Esophagus squamous epithelium (tissue), 5 donors: ENCODE measurements at regions not wholly inside any gene's neighbourhood (a gene's known extent, or its start where the extent isn't known, plus 50 kb on each side); places are given as distances from the start of the nearest gene placed in this dataset.

Source experiments
- DNase-seq: peaks from one replicate; lab custom pipeline; 2025; lab: John Stamatoyannopoulos, UW
- H3K27ac ChIP-seq, 4 donors: fragments of 200-600 bp; sonication (generic); one replicate each; pipeline ENCODE4 v1.5.1; 2016 to 2019; ENCODE audit warnings: mild to moderate bottlenecking in 1 of 4
- H3K27me3 ChIP-seq, 4 donors: fragments of 200-600 bp; sonication (generic); 1 replicate in 3 of 4; 2 replicates in 1 of 4; pipeline versions ENCODE4 v1.5.1 to v1.6.0; 2017 to 2021; ENCODE audit warnings: antibody characterized with exemption in 1 of 4
- H3K36me3 ChIP-seq, 3 donors: fragments of 200-600 bp; sonication (generic); one replicate each; pipeline ENCODE4 v1.5.1; 2016 to 2019
- H3K4me1 ChIP-seq, 3 donors: fragments of 200-600 bp; sonication (generic); one replicate each; pipeline ENCODE4 v1.5.1; 2017 to 2019
- H3K4me3 ChIP-seq, 4 donors: fragments of 200-600 bp; sonication (generic); 1 replicate in 3 of 4; 2 replicates in 1 of 4; pipeline ENCODE4 v1.5.1; 2016 to 2019; ENCODE audit warnings: mild to moderate bottlenecking in 2 of 4, moderate library complexity in 1 of 4
- H3K9me3 ChIP-seq, 3 donors: fragments of 200-600 bp; sonication (generic); one replicate each; pipeline ENCODE4 v1.5.1; 2016 to 2019
- POLR2A ChIP-seq, 4 donors: fragments of 450-650 bp; IDR thresholded peaks; one replicate each; pipeline ENCODE4 v1.6.1; 2017; ENCODE audit warnings: antibody characterized with exemption in 4 of 4, mild to moderate bottlenecking in 4 of 4, moderate library complexity in 3 of 4
- WGBS, 2 donors: methylation state at CpG; one replicate each; pipeline ENCODE4 v1.1.5; 2018; 5-methylcytosine and 5-hydroxymethylcytosine counted together
- intact Hi-C: fragments of 100-400 bp; cut with DNase I; formaldehyde crosslinking; loops from one replicate; pipeline ENCODE4 v1.15.0; 2022
- TF ChIP-seq, protein P1 (sequence below), 6 experiments: fragments of 450-650 bp in 4 of 6; fragments of 200-600 bp in 2 of 6; sonication (generic) in 2 of 6; IDR thresholded peaks; one replicate each; pipeline ENCODE4 v1.5.1; 2016 to 2019; ENCODE audit warnings: antibody characterized with exemption in 6 of 6, mild to moderate bottlenecking in 4 of 6, moderate library complexity in 4 of 6
- donor health status: DM: yes; HTN: yes; CAD: no.

DNA sequence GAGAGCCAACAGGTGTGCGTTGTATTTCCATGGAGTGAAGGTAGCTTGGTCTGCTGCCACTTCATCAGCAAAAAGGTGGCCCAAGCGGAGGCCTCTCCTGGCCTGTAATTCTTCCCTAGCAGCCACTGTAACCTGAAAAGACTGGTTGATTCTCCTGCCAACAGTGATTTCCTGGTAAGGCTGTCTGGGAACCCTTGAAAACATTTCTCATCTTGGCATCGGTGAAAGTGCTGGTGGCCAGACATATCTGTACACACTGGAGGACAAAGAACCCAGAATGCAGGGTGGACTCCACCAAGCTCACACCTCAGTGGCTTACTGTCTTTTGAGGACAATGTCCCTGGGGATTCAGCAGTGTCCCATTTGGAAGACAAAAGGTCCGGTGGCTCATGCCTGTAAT lies 128.0 kb downstream of the TRIM29 start:
- WGBS, 2 donors: 56 to 67% methylated on average over 3 to 4 of the region's 4 CpGs

DNA sequence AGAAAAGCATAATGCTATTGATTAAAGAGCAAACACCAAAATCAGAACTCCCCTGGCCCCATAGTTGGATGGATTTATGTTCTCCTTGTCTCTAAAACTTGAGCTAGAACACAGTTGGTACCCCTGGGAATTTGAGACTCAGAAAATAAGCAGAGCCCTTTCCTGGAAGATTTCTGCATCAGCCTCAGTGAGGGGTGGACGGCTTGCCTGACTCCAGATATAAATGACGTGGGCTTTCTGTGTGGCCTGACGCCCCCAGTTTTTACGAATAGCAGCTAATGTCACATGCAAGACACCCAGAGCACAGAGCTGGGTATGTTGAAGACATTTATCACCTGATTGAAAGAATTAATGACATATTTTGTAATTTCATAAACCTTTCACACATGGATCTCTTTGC lies 130.8 kb downstream of the TRIM29 start:
- intact Hi-C loops: no loop called here
- Histone ChIP-seq H3K9me3 (no peaks in the 10 kb centered on the region), H3K4me1 (peaks cover 0 to 30% (median 5%) of the 10 kb centered on the region in 3 donors), H3K4me3 (no peak overlapping the region), H3K36me3 (no peaks in the 10 kb centered on the region), H3K27me3 (peaks cover 0 to 11% (median 0%) of the 10 kb centered on the region in 4 donors), H3K27ac (no peak overlapping the region)
- TF ChIP-seq POLR2A (IDR thresholded peaks at IDR 0.05): no peak
- TF ChIP-seq, protein P1, sequence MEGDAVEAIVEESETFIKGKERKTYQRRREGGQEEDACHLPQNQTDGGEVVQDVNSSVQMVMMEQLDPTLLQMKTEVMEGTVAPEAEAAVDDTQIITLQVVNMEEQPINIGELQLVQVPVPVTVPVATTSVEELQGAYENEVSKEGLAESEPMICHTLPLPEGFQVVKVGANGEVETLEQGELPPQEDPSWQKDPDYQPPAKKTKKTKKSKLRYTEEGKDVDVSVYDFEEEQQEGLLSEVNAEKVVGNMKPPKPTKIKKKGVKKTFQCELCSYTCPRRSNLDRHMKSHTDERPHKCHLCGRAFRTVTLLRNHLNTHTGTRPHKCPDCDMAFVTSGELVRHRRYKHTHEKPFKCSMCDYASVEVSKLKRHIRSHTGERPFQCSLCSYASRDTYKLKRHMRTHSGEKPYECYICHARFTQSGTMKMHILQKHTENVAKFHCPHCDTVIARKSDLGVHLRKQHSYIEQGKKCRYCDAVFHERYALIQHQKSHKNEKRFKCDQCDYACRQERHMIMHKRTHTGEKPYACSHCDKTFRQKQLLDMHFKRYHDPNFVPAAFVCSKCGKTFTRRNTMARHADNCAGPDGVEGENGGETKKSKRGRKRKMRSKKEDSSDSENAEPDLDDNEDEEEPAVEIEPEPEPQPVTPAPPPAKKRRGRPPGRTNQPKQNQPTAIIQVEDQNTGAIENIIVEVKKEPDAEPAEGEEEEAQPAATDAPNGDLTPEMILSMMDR (IDR thresholded peaks at IDR 0.05): no peak
- 89 to 91% methylated on average over 3 to 4 of the region's 4 CpGs for WGBS, 2 donors
- DNase-seq: no peak

More for the DNA sequence above, 128.0 kb downstream of the TRIM29 start:
- peaks cover 0 to 35% (median 0%) of the 10 kb centered on the region in 4 donors for H3K27me3 ChIP-seq
- TF ChIP-seq, protein P1 (IDR thresholded peaks at IDR 0.05): no peak
- TF ChIP-seq POLR2A (IDR thresholded peaks at IDR 0.05): no peak
- H3K36me3 ChIP-seq: no peaks in the 10 kb centered on the region
- DNase-seq: no peak
- H3K4me1 ChIP-seq: peaks cover 3 to 50% (median 11%) of the 10 kb centered on the region in 3 donors
- intact Hi-C loops: no loop called here
- H3K9me3 ChIP-seq: no peaks in the 10 kb centered on the region
- no peak overlapping the region for H3K4me3 ChIP-seq
- H3K27ac ChIP-seq: peak overlapping the region in 2 of 4 donors; percentile 30 to 65

DNA sequence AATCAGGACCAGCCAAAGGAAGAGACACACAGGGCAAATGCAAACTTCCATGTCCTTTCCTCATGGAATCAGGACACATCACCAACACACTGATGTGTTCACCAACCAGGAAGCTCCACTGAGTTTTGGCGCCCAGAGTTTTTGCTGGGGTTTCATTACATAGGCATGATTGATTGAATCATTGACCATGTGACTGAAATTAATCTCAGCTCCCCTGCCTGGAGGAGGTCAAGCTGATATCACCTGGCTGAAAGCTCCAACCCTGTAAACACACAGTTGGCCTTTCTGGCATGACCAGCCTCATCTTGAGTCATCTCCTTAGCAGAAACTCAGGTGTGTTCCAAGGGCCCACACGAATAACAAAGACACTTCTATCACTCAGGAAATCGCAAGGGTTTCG lies 133.2 kb downstream of the TRIM29 start:
- TF ChIP-seq POLR2A (IDR thresholded peaks at IDR 0.05): no peak
- TF ChIP-seq, protein P1 (IDR thresholded peaks at IDR 0.05): no peak
- intact Hi-C loops: no loop called here
- H3K4me1 ChIP-seq: peaks cover 0 to 6% (median 0%) of the 10 kb centered on the region in 3 donors
- H3K9me3 ChIP-seq: no peaks in the 10 kb centered on the region
- no peaks in the 10 kb centered on the region for H3K36me3 ChIP-seq
- H3K4me3 ChIP-seq: no peak overlapping the region
- H3K27ac ChIP-seq: peak overlapping the region in 1 of 4 donors; percentile 26
- DNase-seq: no peak
- H3K27me3 ChIP-seq: peaks cover 0 to 10% (median 0%) of the 10 kb centered on the region in 4 donors
- 67 to 70% methylated on average over 3 to 4 of the region's 4 CpGs for WGBS, 2 donors

DNA sequence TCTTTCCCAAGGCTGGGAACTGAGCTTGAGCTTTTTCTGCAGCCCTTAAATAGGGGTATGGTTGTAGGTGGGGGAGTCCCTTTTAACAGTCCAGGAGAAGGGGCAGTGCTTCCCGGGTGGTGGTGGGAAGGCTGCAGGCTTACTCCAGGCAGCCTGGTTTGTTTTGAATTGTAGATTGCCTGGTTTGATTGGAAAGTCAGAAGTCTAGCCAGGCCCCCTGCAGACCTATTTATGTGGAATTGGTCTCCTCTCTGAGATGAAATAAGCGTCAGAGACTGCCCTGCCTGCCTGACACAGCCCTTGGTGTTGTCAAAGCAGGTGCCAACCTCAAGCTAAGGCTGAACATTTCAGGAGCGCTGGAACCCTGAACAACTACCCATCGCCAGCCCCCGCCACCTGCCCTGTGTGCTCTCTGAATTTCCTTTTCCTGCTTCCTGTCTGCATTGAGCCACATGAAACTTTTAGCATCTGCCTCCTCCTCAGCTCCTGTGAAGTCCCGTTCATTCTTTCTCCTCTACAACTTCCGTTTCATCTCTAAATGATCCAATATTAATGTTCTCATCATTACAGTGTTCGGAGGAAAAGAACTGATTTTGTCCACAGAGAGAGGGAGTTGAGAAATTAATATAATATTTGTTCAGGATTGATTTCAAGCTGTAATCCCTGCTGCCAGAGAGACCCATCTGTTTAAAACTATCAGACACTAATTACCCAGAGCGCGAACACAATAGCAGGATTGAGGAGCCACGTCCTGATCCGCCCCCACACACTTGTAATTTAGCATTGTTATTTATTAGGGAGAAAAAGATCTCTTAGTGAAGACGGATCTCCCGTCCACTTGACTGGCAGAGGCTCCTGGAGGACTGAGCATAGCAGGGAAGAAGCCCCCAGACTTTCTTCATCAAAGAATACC lies 136.5 kb downstream of the TRIM29 start:
- no peak overlapping the region for H3K27ac ChIP-seq
- TF ChIP-seq, protein P1 (IDR thresholded peaks at IDR 0.05): no peak
- no peak for TF ChIP-seq POLR2A (IDR thresholded peaks at IDR 0.05)
- no peak for DNase-seq
- H3K36me3 ChIP-seq: no peaks in the 10 kb centered on the region
- intact Hi-C loops: no loop called here
- H3K4me1 ChIP-seq: peaks cover 0 to under 1% (median 0%) of the 10 kb centered on the region in 3 donors
- H3K27me3 ChIP-seq: peaks cover 0 to 8% (median 0%) of the 10 kb centered on the region in 4 donors
- no peaks in the 10 kb centered on the region for H3K9me3 ChIP-seq
- H3K4me3 ChIP-seq: no peak overlapping the region
- WGBS, 2 donors: 58 to 60% methylated on average over 13 to 14 of the region's 14 CpGs

DNA sequence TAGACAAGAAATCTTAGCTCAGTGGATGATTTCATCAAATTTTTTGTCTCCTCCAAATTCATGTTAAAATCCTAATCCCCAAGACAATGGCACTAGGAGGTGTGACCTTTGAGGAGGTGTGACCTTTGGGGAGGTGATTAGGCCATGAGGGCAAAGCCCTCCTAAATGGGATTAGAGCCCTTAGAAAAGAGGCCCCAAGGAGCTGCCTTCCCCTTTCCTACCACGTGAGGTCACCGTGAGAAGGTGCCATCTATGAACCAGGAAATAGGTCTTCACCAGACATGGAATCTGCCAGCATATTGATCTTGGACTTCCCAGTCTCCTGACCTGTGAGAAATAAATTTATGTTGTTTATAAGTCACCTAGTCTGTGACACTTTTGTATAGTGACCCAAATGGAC lies 138.7 kb downstream of the TRIM29 start:
- H3K9me3 ChIP-seq: no peaks in the 10 kb centered on the region
- H3K4me1 ChIP-seq: peaks cover 0 to 22% (median 4%) of the 10 kb centered on the region in 3 donors
- TF ChIP-seq, protein P1 (IDR thresholded peaks at IDR 0.05): peak in 2 of 6 experiments; percentile 13 to 32
- no peak for TF ChIP-seq POLR2A (IDR thresholded peaks at IDR 0.05)
- 63 to 75% methylated on average over 2 of the region's 2 CpGs for WGBS, 2 donors
- DNase-seq: no peak
- H3K4me3 ChIP-seq: no peak overlapping the region
- intact Hi-C loops: no loop called here
- no peaks in the 10 kb centered on the region for H3K36me3 ChIP-seq
- peaks cover 0 to 8% (median 0%) of the 10 kb centered on the region in 4 donors for H3K27me3 ChIP-seq
- no peak overlapping the region for H3K27ac ChIP-seq
